OCI-LY7 (cell line): ENCODE measurements at regions not wholly inside any gene's neighbourhood (a gene's known extent, or its start where the extent isn't known, plus 50 kb on each side); places are given as distances from the start of the nearest gene placed in this dataset.

Source experiments
- BruUV-seq: library from RNA; stranded (reverse); fragments of 400-500 nt; replicated peaks from 2 replicates; lab custom pipeline; 2021; lab: Mats Ljungman, UMichigan
- CTCF ChIA-PET: fragments of 300-600 bp; sonication (Branson Sonifier 250); formaldehyde crosslinking; loops from one replicate; lab custom pipeline; 2022; ENCODE audit warnings: antibody characterized with exemption; ENCODE audit not compliant: unreplicated experiment; lab: Charles Lee
- POLR2A ChIA-PET: fragments of 300-600 bp; sonication (Branson Sonifier 250); formaldehyde crosslinking; loops from one replicate; lab custom pipeline; 2022; ENCODE audit warnings: antibody characterized with exemption; lab: Charles Lee
- DNase-seq: peaks from one replicate; pipeline ENCODE4 v3.0.0-alpha.2; 2015; ENCODE audit warnings: low spot score
- H2AFZ ChIP-seq: fragments of 200-600 bp; sonication (generic), shearing (Covaris generic); 2 replicates; pipeline ENCODE4 v1.6.1; 2014; ENCODE audit warnings: mild to moderate bottlenecking, antibody characterized with exemption, low read length, moderate library complexity
- H3K27ac ChIP-seq: fragments of 200-600 bp; sonication (generic); 2 replicates; pipeline ENCODE4 v1.5.1; 2014; ENCODE audit warnings: mixed run types, low read depth, mild to moderate bottlenecking, moderate library complexity, low read length, inconsistent platforms; ENCODE audit not compliant: poor library complexity, severe bottlenecking
- H3K36me3 ChIP-seq: fragments of 200-600 bp; sonication (generic); 2 replicates; pipeline ENCODE4 v1.6.1; 2014; ENCODE audit warnings: mild to moderate bottlenecking, antibody characterized with exemption, low read length, moderate library complexity, mixed read lengths; ENCODE audit not compliant: insufficient read depth
- H3K4me1 ChIP-seq: fragments of 200-600 bp; sonication (generic); 2 replicates; pipeline ENCODE4 v1.5.1; 2014; ENCODE audit warnings: mild to moderate bottlenecking, low read length; ENCODE audit not compliant: insufficient read depth, poor library complexity, severe bottlenecking
- H3K4me2 ChIP-seq: fragments of 200-600 bp; sonication (generic); 2 replicates; pipeline ENCODE4 v1.6.1; 2014; ENCODE audit warnings: mild to moderate bottlenecking, low read length
- H3K4me3 ChIP-seq: fragments of 200-600 bp; sonication (generic); 2 replicates; pipeline ENCODE4 v1.5.1; 2014; ENCODE audit warnings: mild to moderate bottlenecking, low read depth, low read length; ENCODE audit not compliant: poor library complexity, severe bottlenecking
- H3K79me2 ChIP-seq: fragments of 200-600 bp; sonication (generic); 2 replicates; pipeline ENCODE4 v1.6.1; 2016; ENCODE audit warnings: low read depth, mild to moderate bottlenecking, low read length, moderate library complexity, mixed read lengths; ENCODE audit not compliant: insufficient read depth
- H3K9me2 ChIP-seq: fragments of 200-600 bp; sonication (generic); 2 replicates; pipeline ENCODE4 v1.6.1; 2016; ENCODE audit warnings: mild to moderate bottlenecking, low read length, mixed read lengths; ENCODE audit not compliant: insufficient read depth
- H3K9me3 ChIP-seq: fragments of 200-600 bp; sonication (generic); 2 replicates; pipeline ENCODE4 v1.6.1; 2014; ENCODE audit warnings: mild to moderate bottlenecking, mixed run types, low read length, mixed read lengths
- H4K20me1 ChIP-seq: fragments of 200-600 bp; sonication (generic); 2 replicates; pipeline ENCODE4 v1.6.1; 2014; ENCODE audit warnings: mild to moderate bottlenecking, antibody characterized with exemption, low read length, moderate library complexity, mixed read lengths; ENCODE audit not compliant: insufficient read depth
- EZH2phosphoT487 ChIP-seq: fragments of 200-600 bp; sonication (generic); IDR thresholded peaks from 2 replicates; pipeline ENCODE4 v1.6.1; 2018; ENCODE audit warnings: low read depth, borderline replicate concordance, mild to moderate bottlenecking, mixed run types, antibody characterized with exemption, low read length, moderate library complexity, mixed read lengths
- intact Hi-C: fragments of 100-400 bp; cut with micrococcal nuclease; formaldehyde crosslinking; loops from one replicate; pipeline ENCODE4 v1.10.0; 2022; ENCODE audit not compliant: unreplicated experiment
- TF ChIP-seq, protein P1 (sequence below): fragments of 200-600 bp; sonication (generic); conservative IDR thresholded peaks from 2 replicates; pipeline ENCODE4 v1.5.1; 2014; ENCODE audit warnings: mild to moderate bottlenecking, antibody characterized with exemption, low read length, moderate library complexity, mixed read lengths

GRCh38 chr1:67983867-67984266 lies 66.6 kb downstream of the DIRAS3 start:
- intact Hi-C loops: no loop called here
- H3K9me2 ChIP-seq: no peaks in the 10 kb centered on the region
- DNase-seq: no peak
- no peak overlapping the region for H3K4me3 ChIP-seq
- no peak overlapping the region for H2AFZ ChIP-seq
- H3K27ac ChIP-seq: no peak overlapping the region
- ChIA-PET POLR2A (no interaction called here), CTCF (no interaction called here)
- BruUV-seq: no TSS peak
- H4K20me1 ChIP-seq: no peaks in the 10 kb centered on the region
- no peaks in the 10 kb centered on the region for H3K79me2 ChIP-seq
- no peaks in the 10 kb centered on the region for H3K4me1 ChIP-seq
- H3K9me3 ChIP-seq: no peaks in the 10 kb centered on the region
- no peak overlapping the region for H3K4me2 ChIP-seq
- TF ChIP-seq, protein P1, sequence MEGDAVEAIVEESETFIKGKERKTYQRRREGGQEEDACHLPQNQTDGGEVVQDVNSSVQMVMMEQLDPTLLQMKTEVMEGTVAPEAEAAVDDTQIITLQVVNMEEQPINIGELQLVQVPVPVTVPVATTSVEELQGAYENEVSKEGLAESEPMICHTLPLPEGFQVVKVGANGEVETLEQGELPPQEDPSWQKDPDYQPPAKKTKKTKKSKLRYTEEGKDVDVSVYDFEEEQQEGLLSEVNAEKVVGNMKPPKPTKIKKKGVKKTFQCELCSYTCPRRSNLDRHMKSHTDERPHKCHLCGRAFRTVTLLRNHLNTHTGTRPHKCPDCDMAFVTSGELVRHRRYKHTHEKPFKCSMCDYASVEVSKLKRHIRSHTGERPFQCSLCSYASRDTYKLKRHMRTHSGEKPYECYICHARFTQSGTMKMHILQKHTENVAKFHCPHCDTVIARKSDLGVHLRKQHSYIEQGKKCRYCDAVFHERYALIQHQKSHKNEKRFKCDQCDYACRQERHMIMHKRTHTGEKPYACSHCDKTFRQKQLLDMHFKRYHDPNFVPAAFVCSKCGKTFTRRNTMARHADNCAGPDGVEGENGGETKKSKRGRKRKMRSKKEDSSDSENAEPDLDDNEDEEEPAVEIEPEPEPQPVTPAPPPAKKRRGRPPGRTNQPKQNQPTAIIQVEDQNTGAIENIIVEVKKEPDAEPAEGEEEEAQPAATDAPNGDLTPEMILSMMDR: no peak
- no peak for TF ChIP-seq EZH2phosphoT487
- H3K36me3 ChIP-seq: no peaks in the 10 kb centered on the region

- POLR2A ChIA-PET: interaction anchor here (0.7 kb wide), 1 partner anchor 34 kb away, joined by 4 read pairs; no protein-coding TSS in a partner anchor
- CTCF ChIA-PET: no interaction called here
- TF ChIP-seq, protein P1: no peak
- no peak for TF ChIP-seq EZH2phosphoT487
These were observed 70.4 kb downstream of the DIRAS3 start for GRCh38 chr1:67980028-67980427.

GRCh38 chr1:67979532-67979931 lies 70.9 kb downstream of the DIRAS3 start:
- Histone ChIP-seq H3K4me2 (no peak overlapping the region), H3K9me2 (no peaks in the 10 kb centered on the region), H2AFZ (no peak overlapping the region), H3K4me3 (no peak overlapping the region), H3K79me2 (no peaks in the 10 kb centered on the region), H3K27ac (no peak overlapping the region), H4K20me1 (no peaks in the 10 kb centered on the region), H3K9me3 (no peaks in the 10 kb centered on the region), H3K36me3 (no peaks in the 10 kb centered on the region), H3K4me1 (no peaks in the 10 kb centered on the region)
- intact Hi-C loops: no loop called here
- no peak for DNase-seq
- TF ChIP-seq, protein P1: no peak
- TF ChIP-seq EZH2phosphoT487: no peak
- POLR2A ChIA-PET: no interaction called here
- BruUV-seq: no TSS peak
- CTCF ChIA-PET: no interaction called here

More at GRCh38 chr1:67980028-67980427, 70.4 kb downstream of the DIRAS3 start:
- BruUV-seq: no TSS peak
- Histone ChIP-seq H3K9me3 (no peaks in the 10 kb centered on the region), H3K79me2 (no peaks in the 10 kb centered on the region), H3K4me3 (no peak overlapping the region), H3K4me1 (no peaks in the 10 kb centered on the region), H3K9me2 (no peaks in the 10 kb centered on the region), H4K20me1 (no peaks in the 10 kb centered on the region), H3K36me3 (no peaks in the 10 kb centered on the region), H3K4me2 (no peak overlapping the region), H3K27ac (no peak overlapping the region), H2AFZ (no peak overlapping the region)
- DNase-seq: no peak
- intact Hi-C loops: no loop called here
